OCI-LY1 (cell line): ENCODE measurements at regions not wholly inside any gene's neighbourhood (a gene's known extent, or its start where the extent isn't known, plus 50 kb on each side); places are given as distances from the start of the nearest gene placed in this dataset.

Experiments used
- H2AFZ ChIP-seq: fragments of 200-600 bp; sonication (generic), shearing (Covaris generic); 2 replicates; pipeline ENCODE4 v1.6.0; 2014; ENCODE audit warnings: antibody characterized with exemption, mild to moderate bottlenecking, low read length
- H3F3A ChIP-seq: fragments of 200-600 bp; sonication (generic), shearing (Covaris generic); 2 replicates; pipeline ENCODE4 v1.6.0; 2014; ENCODE audit warnings: mild to moderate bottlenecking, antibody characterized with exemption, low read length, moderate library complexity; ENCODE audit not compliant: insufficient read depth
- H3K27ac ChIP-seq: fragments of 200-600 bp; sonication (generic); 2 replicates; pipeline ENCODE4 v1.5.1; 2014; ENCODE audit warnings: low read length, mixed run types, mild to moderate bottlenecking, low read depth; ENCODE audit not compliant: poor library complexity, severe bottlenecking
- H3K27me3 ChIP-seq: fragments of 200-600 bp; sonication (generic); 2 replicates; pipeline ENCODE4 v1.6.0; 2014; ENCODE audit warnings: antibody characterized with exemption, mild to moderate bottlenecking, low read length, moderate library complexity; ENCODE audit not compliant: insufficient read depth
- H3K36me3 ChIP-seq: fragments of 200-600 bp; sonication (generic); 2 replicates; pipeline ENCODE4 v1.6.1; 2014; ENCODE audit warnings: mild to moderate bottlenecking, antibody characterized with exemption, low read length, moderate library complexity, mixed read lengths; ENCODE audit not compliant: insufficient read depth
- H3K4me1 ChIP-seq: fragments of 200-600 bp; sonication (generic); 2 replicates; pipeline ENCODE4 v1.5.1; 2014; ENCODE audit warnings: mild to moderate bottlenecking, low read length, moderate library complexity; ENCODE audit not compliant: insufficient read depth, severe bottlenecking
- H3K4me2 ChIP-seq: fragments of 200-600 bp; sonication (generic), shearing (Covaris generic); 2 replicates; pipeline ENCODE4 v1.6.1; 2014; ENCODE audit warnings: low read length
- H3K4me3 ChIP-seq: fragments of 200-600 bp; sonication (generic); 2 replicates; pipeline ENCODE4 v1.5.1; 2014; ENCODE audit warnings: low read length, low read depth, mild to moderate bottlenecking, mixed read lengths; ENCODE audit not compliant: poor library complexity, severe bottlenecking
- H3K79me2 ChIP-seq: fragments of 200-600 bp; shearing (Covaris generic); 2 replicates; pipeline ENCODE4 v1.6.1; 2016; ENCODE audit warnings: mixed run types, low read length, mixed read lengths; ENCODE audit not compliant: insufficient read depth
- H3K9ac ChIP-seq: fragments of 200-600 bp; sonication (generic), shearing (Covaris generic); 2 replicates; pipeline ENCODE4 v1.6.1; 2014; ENCODE audit warnings: mild to moderate bottlenecking, low read length, mixed read lengths
- H3K9me2 ChIP-seq: fragments of 200-600 bp; sonication (generic), shearing (Covaris generic); 2 replicates; pipeline ENCODE4 v1.6.1; 2014; ENCODE audit warnings: low read depth, mild to moderate bottlenecking, low read length, mixed read lengths
- H3K9me3 ChIP-seq: fragments of 200-600 bp; shearing (Covaris generic); 2 replicates; pipeline ENCODE4 v1.6.1; 2014; ENCODE audit warnings: low read length, mixed read lengths
- H4K20me1 ChIP-seq: fragments of 200-600 bp; sonication (generic), shearing (Covaris generic); 2 replicates; pipeline ENCODE4 v1.6.0; 2016; ENCODE audit warnings: mild to moderate bottlenecking, low read length; ENCODE audit not compliant: insufficient read depth
- EZH2 ChIP-seq: fragments of 200-600 bp; sonication (generic), shearing (Covaris generic); IDR thresholded peaks from 2 replicates; pipeline ENCODE4 v1.8.0; 2017; ENCODE audit warnings: borderline replicate concordance, mixed run types, mild to moderate bottlenecking, antibody characterized with exemption, low read length, moderate library complexity, mixed read lengths
- TF ChIP-seq, protein P1 (sequence below): fragments of 200-600 bp; sonication (generic), shearing (Covaris generic); IDR thresholded peaks from 2 replicates; pipeline ENCODE4 v1.5.1; 2017; ENCODE audit warnings: mild to moderate bottlenecking, antibody characterized with exemption, low read length, moderate library complexity, mixed read lengths

- Histone ChIP-seq H2AFZ (no peak overlapping the region), H3K9me2 (no peaks in the 10 kb centered on the region)
- TF ChIP-seq, protein P1, sequence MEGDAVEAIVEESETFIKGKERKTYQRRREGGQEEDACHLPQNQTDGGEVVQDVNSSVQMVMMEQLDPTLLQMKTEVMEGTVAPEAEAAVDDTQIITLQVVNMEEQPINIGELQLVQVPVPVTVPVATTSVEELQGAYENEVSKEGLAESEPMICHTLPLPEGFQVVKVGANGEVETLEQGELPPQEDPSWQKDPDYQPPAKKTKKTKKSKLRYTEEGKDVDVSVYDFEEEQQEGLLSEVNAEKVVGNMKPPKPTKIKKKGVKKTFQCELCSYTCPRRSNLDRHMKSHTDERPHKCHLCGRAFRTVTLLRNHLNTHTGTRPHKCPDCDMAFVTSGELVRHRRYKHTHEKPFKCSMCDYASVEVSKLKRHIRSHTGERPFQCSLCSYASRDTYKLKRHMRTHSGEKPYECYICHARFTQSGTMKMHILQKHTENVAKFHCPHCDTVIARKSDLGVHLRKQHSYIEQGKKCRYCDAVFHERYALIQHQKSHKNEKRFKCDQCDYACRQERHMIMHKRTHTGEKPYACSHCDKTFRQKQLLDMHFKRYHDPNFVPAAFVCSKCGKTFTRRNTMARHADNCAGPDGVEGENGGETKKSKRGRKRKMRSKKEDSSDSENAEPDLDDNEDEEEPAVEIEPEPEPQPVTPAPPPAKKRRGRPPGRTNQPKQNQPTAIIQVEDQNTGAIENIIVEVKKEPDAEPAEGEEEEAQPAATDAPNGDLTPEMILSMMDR = no peak
- no peak for TF ChIP-seq EZH2
Observed at GRCh38 chr10:112030431-112030830, 153.1 kb downstream of the GPAM start.

GRCh38 chr10:112039823-112040222 is 143.7 kb downstream of the GPAM start:
- H3K4me2 ChIP-seq = no peak overlapping the region
- no peaks in the 10 kb centered on the region for H3K36me3 ChIP-seq

More at GRCh38 chr10:112030431-112030830, 153.1 kb downstream of the GPAM start:
- Histone ChIP-seq H3K27ac (no peak overlapping the region), H3K36me3 (no peaks in the 10 kb centered on the region), H3K9me3 (0 out of 2 replicates have a peak, but pooled peaks cover 2% of the 10 kb centered on the region), H3K4me3 (no peak overlapping the region), H3K4me2 (no peak overlapping the region), H3K4me1 (no peaks in the 10 kb centered on the region), H3K27me3 (no peaks in the 10 kb centered on the region), H3K79me2 (no peaks in the 10 kb centered on the region), H3F3A (no peaks in the 10 kb centered on the region), H4K20me1 (no peaks in the 10 kb centered on the region), H3K9ac (no peak overlapping the region)

GRCh38 chr10:112040696-112041095 is 142.9 kb downstream of the GPAM start:
- no peak overlapping the region for H3K4me3 ChIP-seq
- H3K79me2 ChIP-seq = no peaks in the 10 kb centered on the region
- H3K4me2 ChIP-seq = no peak overlapping the region
- TF ChIP-seq, protein P1 = no peak
- no peak for TF ChIP-seq EZH2
- H3K27me3 ChIP-seq = no peaks in the 10 kb centered on the region
- no peak overlapping the region for H2AFZ ChIP-seq
- no peaks in the 10 kb centered on the region for H4K20me1 ChIP-seq
- H3K4me1 ChIP-seq = no peaks in the 10 kb centered on the region
- H3K9me2 ChIP-seq = no peaks in the 10 kb centered on the region
- H3K9ac ChIP-seq = no peak overlapping the region
- H3K27ac ChIP-seq = no peak overlapping the region
- no peaks in the 10 kb centered on the region for H3F3A ChIP-seq
- H3K9me3 ChIP-seq = no peaks in the 10 kb centered on the region
- H3K36me3 ChIP-seq = no peaks in the 10 kb centered on the region

More at GRCh38 chr10:112039823-112040222, 143.7 kb downstream of the GPAM start:
- no peaks in the 10 kb centered on the region for H3F3A ChIP-seq
- H3K4me1 ChIP-seq = no peaks in the 10 kb centered on the region
- no peak overlapping the region for H3K9ac ChIP-seq
- H3K4me3 ChIP-seq = no peak overlapping the region
- no peaks in the 10 kb centered on the region for H3K79me2 ChIP-seq
- no peaks in the 10 kb centered on the region for H3K27me3 ChIP-seq
- H3K9me3 ChIP-seq = no peaks in the 10 kb centered on the region
- no peaks in the 10 kb centered on the region for H3K9me2 ChIP-seq
- no peak overlapping the region for H2AFZ ChIP-seq
- TF ChIP-seq, protein P1 = no peak
- TF ChIP-seq EZH2 = no peak
- H4K20me1 ChIP-seq = no peaks in the 10 kb centered on the region
- no peak overlapping the region for H3K27ac ChIP-seq
